ENCODE measurements at regions not wholly inside any gene's neighbourhood (a gene's known extent, or its start where the extent isn't known, plus 50 kb on each side); places are given as distances from the start of the nearest gene placed in this dataset.

GRCh38 chr6:19660123-19660910 is 176.9 kb upstream of the ID4 start (continued):
- TF ChIP-seq REST (IDR thresholded peaks at IDR 0.05; ENCODE audit: low read depth) (no peak), ZBTB33 (IDR thresholded peaks at IDR 0.05; ENCODE audit: extremely low read depth, insufficient replicate concordance, low read length) (no peak)

- Histone ChIP-seq H2AFZ (ENCODE audit: low read depth, low read length, poor library complexity, severe bottlenecking) (no peak overlapping the region), H3K9ac (ENCODE audit: low read length) (no peak overlapping the region), H3K27ac (ENCODE audit: low read depth, low read length) (no peak overlapping the region), H3K4me3 (replicated peaks in 1 of 2; ENCODE audit: low read depth in 1 of 2, low read length in 2 of 2) (no peak overlapping the region), H3K79me2 (ENCODE audit: insufficient read depth, low read length) (no peaks in the 10 kb centered on the region), H4K20me1 (ENCODE audit: insufficient read depth) (no peaks in the 10 kb centered on the region), H3K36me3 (ENCODE audit: control insufficient read depth in 1 of 2, insufficient read depth in 2 of 2, low read length in 2 of 2) (no peaks in the 10 kb centered on the region), H3K4me1 (ENCODE audit: control insufficient read depth in 1 of 2, insufficient read depth in 2 of 2, low read length in 2 of 2) (no peaks in the 10 kb centered on the region), H3K27me3 (ENCODE audit: insufficient read depth, low read length) (no peaks in the 10 kb centered on the region), H3K9me2 (ENCODE audit: insufficient read depth) (no peaks in the 10 kb centered on the region), H3K9me3 (ENCODE audit: control insufficient read depth in 1 of 2, insufficient read depth in 1 of 2, low read depth in 1 of 2, low read length in 2 of 2) (no peaks in the 10 kb centered on the region), H3K4me2 (ENCODE audit: low read length) (no peak overlapping the region)
- ChIA-PET CTCF (no interaction called here), RAD21 (ENCODE audit: low non-redundant PET in 1 of 2, low total read pairs in 2 of 2, uncharacterized antibody in 2 of 2, unreplicated experiment in 2 of 2) (no interaction called here), POLR2A (no interaction called here)
- DNase-seq (ENCODE audit: low read depth, low spot score) (no peak), ATAC-seq (no peak)
- intact Hi-C loops (cut with micrococcal nuclease), result no loop called here
- BruUV-seq (replicated peaks), result no TSS peak
- TF ChIP-seq POLR2A (IDR thresholded peaks at IDR 0.05; ENCODE audit: borderline replicate concordance, extremely low read depth, insufficient read depth, insufficient read length), result no peak
- no peak for TF ChIP-seq EZH2phosphoT487 (IDR thresholded peaks at IDR 0.05; ENCODE audit: borderline replicate concordance)
- TF ChIP-seq RAD21 (IDR thresholded peaks at IDR 0.05; ENCODE audit: low read depth), result no peak
- no peak for TF ChIP-seq EZH2 (IDR thresholded peaks at IDR 0.05)
- TF ChIP-seq SP1 (IDR thresholded peaks at IDR 0.05; ENCODE audit: low read depth), result no peak
- no peak for TF ChIP-seq JUND (IDR thresholded peaks at IDR 0.05)
- no peak for TF ChIP-seq ZBTB33 (IDR thresholded peaks at IDR 0.05; ENCODE audit: extremely low read depth, insufficient replicate concordance, low read length)
- no peak for TF ChIP-seq CTCF (IDR thresholded peaks at IDR 0.05 in 2 of 3, conservative IDR thresholded peaks at IDR 0.05 in 1 of 3; ENCODE audit: borderline replicate concordance in 1 of 3, insufficient read depth in 1 of 3, low read depth in 2 of 3, low read length in 2 of 3)
- TF ChIP-seq ELF1 (IDR thresholded peaks at IDR 0.05; ENCODE audit: borderline replicate concordance, low read depth), result no peak
- TF ChIP-seq CEBPB (IDR thresholded peaks at IDR 0.05; ENCODE audit: low read depth), result no peak
- TF ChIP-seq ATF3 (IDR thresholded peaks at IDR 0.05), result no peak
- no peak for TF ChIP-seq MAX (IDR thresholded peaks at IDR 0.05)
- TF ChIP-seq ZFX (IDR thresholded peaks at IDR 0.05), result no peak
Observed at GRCh38 chr6:19662911-19663310, 174.3 kb upstream of the ID4 start.
